Astrocyte (in vitro differentiated cells and primary cell): ENCODE measurements at regions not wholly inside any gene's neighbourhood (a gene's known extent, or its start where the extent isn't known, plus 50 kb on each side); places are given as distances from the start of the nearest gene placed in this dataset.

ENCODE experiments used
- DNase-seq: peaks from one replicate; pipeline ENCODE4 v3.0.0-alpha.2; 2010; ENCODE audit warnings: low read depth
- FAIRE-seq: peaks from 2 replicates; lab custom pipeline; 2011; peaks lifted over from hg19 to GRCh38; lab: Jason Lieb, UNC
- H2AFZ ChIP-seq: 2 replicates; pipeline ENCODE4 v1.6.0; 2012; ENCODE audit warnings: low read depth, low read length, inconsistent platforms
- H3K27ac ChIP-seq: 2 replicates; pipeline ENCODE4 v1.5.1; 2011; ENCODE audit warnings: low read depth, low read length, inconsistent platforms
- H3K27me3 ChIP-seq: 2 replicates; pipeline ENCODE4 v1.6.0; 2011; ENCODE audit warnings: low read length, inconsistent platforms; ENCODE audit not compliant: insufficient read depth
- H3K36me3 ChIP-seq: 2 replicates; pipeline ENCODE4 v1.5.1; 2011; ENCODE audit warnings: low read length, inconsistent platforms; ENCODE audit not compliant: insufficient read depth
- H3K4me1 ChIP-seq: 2 replicates; pipeline ENCODE4 v1.5.1; 2011; ENCODE audit warnings: low read length, inconsistent platforms; ENCODE audit not compliant: insufficient read depth
- H3K4me2 ChIP-seq: 2 replicates; pipeline ENCODE4 v1.6.0; 2012; ENCODE audit warnings: low read length, inconsistent platforms
- H3K4me3 ChIP-seq: 2 replicates; pipeline ENCODE4 v1.5.1; 2011; ENCODE audit warnings: low read depth, mild to moderate bottlenecking, low read length, inconsistent platforms; ENCODE audit not compliant: insufficient read depth
- H3K79me2 ChIP-seq: 2 replicates; pipeline ENCODE4 v1.6.0; 2012; ENCODE audit warnings: mild to moderate bottlenecking, low read length, inconsistent platforms; ENCODE audit not compliant: insufficient read depth
- H3K9ac ChIP-seq: 2 replicates; pipeline ENCODE4 v1.6.0; 2012; ENCODE audit warnings: mild to moderate bottlenecking, low read length, inconsistent platforms
- H3K9me3 ChIP-seq: 2 replicates; pipeline ENCODE4 v1.5.1; 2012; ENCODE audit warnings: low read depth, mild to moderate bottlenecking, low read length, inconsistent platforms; ENCODE audit not compliant: insufficient read depth
- H4K20me1 ChIP-seq: 2 replicates; pipeline ENCODE4 v1.6.0; 2012; ENCODE audit warnings: low read length, inconsistent platforms; ENCODE audit not compliant: insufficient read depth
- H3K27ac Mint-ChIP-seq: one replicate; pipeline ENCODE4 v1.8.0; 2021; ENCODE audit warnings: mild to moderate bottlenecking, mixed read lengths; ENCODE audit not compliant: unreplicated experiment
- H3K27me3 Mint-ChIP-seq: one replicate; pipeline ENCODE4 v1.8.0; 2021; ENCODE audit warnings: low read depth, mixed read lengths; ENCODE audit not compliant: unreplicated experiment
- H3K36me3 Mint-ChIP-seq: one replicate; pipeline ENCODE4 v1.8.0; 2021; ENCODE audit warnings: low read depth, mixed read lengths; ENCODE audit not compliant: unreplicated experiment
- H3K4me1 Mint-ChIP-seq: one replicate; pipeline ENCODE4 v1.8.0; 2021; ENCODE audit warnings: low read depth, mixed read lengths; ENCODE audit not compliant: unreplicated experiment
- H3K4me3 Mint-ChIP-seq: one replicate; pipeline ENCODE4 v1.8.0; 2021; ENCODE audit warnings: mild to moderate bottlenecking, moderate library complexity, mixed read lengths; ENCODE audit not compliant: unreplicated experiment
- H3K9me3 Mint-ChIP-seq: one replicate; pipeline ENCODE4 v1.8.0; 2021; ENCODE audit warnings: mild to moderate bottlenecking, mixed read lengths; ENCODE audit not compliant: unreplicated experiment
- CTCF ChIP-seq: IDR thresholded peaks from 2 replicates; pipeline ENCODE4 v1.5.1; 2011; ENCODE audit warnings: low read depth, mild to moderate bottlenecking, inconsistent platforms, low read length, moderate library complexity; ENCODE audit not compliant: insufficient read depth
- EZH2 ChIP-seq: IDR thresholded peaks from 2 replicates; pipeline ENCODE4 v1.6.1; 2012; ENCODE audit warnings: mild to moderate bottlenecking, low read length, inconsistent platforms; ENCODE audit not compliant: insufficient read depth

DNA sequence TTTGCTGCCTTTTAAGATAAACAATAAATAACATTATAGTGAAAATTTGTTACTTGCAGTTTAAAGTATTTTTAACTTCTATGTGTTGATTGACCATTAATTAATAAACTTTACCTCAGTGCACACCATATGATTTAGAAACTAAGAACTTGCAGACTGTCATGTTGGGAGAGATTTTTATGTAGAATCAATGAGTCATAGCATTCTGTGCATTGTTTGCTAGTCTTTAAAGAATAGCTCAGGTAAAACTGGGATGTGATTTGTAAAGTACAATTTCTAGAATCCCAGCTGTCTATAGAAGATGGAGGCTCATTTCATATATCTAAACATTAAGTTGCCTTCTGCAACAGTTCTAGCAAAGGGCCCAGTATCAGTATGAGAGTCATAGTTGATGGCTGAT lies 199.6 kb upstream of the SEMA3A start:
- no peak overlapping the region for H2AFZ ChIP-seq
- H3K4me3 ChIP-seq = no peak overlapping the region
- no peaks in the 10 kb centered on the region for H3K4me1 ChIP-seq
- peak; percentile 6 for DNase-seq
- no peaks in the 10 kb centered on the region for H4K20me1 ChIP-seq
- H3K4me2 ChIP-seq = no peak overlapping the region
- no peak for TF ChIP-seq EZH2
- TF ChIP-seq CTCF = no peak
- Mint-ChIP-seq H3K27me3 (no peaks in the 10 kb centered on the region), H3K4me1 (peaks cover 4% of the 10 kb centered on the region), H3K36me3 (no peaks in the 10 kb centered on the region), H3K4me3 (no peak overlapping the region), H3K9me3 (no peaks in the 10 kb centered on the region), H3K27ac (no peak overlapping the region)
- FAIRE-seq = no peak
- H3K9ac ChIP-seq = no peak overlapping the region
- no peaks in the 10 kb centered on the region for H3K79me2 ChIP-seq
- H3K27me3 ChIP-seq = no peaks in the 10 kb centered on the region
- no peaks in the 10 kb centered on the region for H3K36me3 ChIP-seq
- no peaks in the 10 kb centered on the region for H3K9me3 ChIP-seq
- no peak overlapping the region for H3K27ac ChIP-seq

- DNase-seq (peak; percentile 49), FAIRE-seq (no peak)
- Histone ChIP-seq H3K4me3 (no peak overlapping the region), H4K20me1 (no peaks in the 10 kb centered on the region), H3K79me2 (no peaks in the 10 kb centered on the region), H3K36me3 (no peaks in the 10 kb centered on the region), H3K9me3 (no peaks in the 10 kb centered on the region), H3K4me1 (no peaks in the 10 kb centered on the region), H3K4me2 (no peak overlapping the region), H3K27me3 (no peaks in the 10 kb centered on the region), H3K9ac (no peak overlapping the region), H2AFZ (no peak overlapping the region), H3K27ac (no peak overlapping the region)
- H3K4me1 Mint-ChIP-seq = peaks cover 4% of the 10 kb centered on the region
- no peaks in the 10 kb centered on the region for H3K27me3 Mint-ChIP-seq
- no peak overlapping the region for H3K27ac Mint-ChIP-seq
- H3K36me3 Mint-ChIP-seq = no peaks in the 10 kb centered on the region
- no peak for TF ChIP-seq EZH2
- no peak for TF ChIP-seq CTCF
- no peak overlapping the region for H3K4me3 Mint-ChIP-seq
- no peaks in the 10 kb centered on the region for H3K9me3 Mint-ChIP-seq
Observed at GRCh38 chr7:84393786-84394185, 199.2 kb upstream of the SEMA3A start.

DNA sequence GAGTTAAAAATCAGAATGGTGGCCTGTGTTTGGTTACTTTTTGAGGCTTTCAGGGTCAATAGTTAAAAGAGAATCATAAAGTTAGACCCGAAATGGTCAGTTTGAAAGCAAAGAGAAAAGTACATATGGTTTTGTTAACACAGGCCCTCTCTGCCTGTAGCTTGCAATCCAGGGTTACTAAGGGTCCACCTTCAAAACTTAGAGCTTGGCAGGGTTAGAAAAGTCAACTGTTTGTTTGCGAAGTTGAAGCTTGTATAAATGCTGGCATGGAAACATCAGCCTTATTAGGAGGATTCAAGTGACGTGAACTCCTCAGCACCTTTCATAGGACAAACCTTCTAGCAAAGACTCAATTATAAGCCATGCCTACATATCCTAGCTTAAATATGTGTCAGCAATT lies 196.3 kb upstream of the SEMA3A start:
- Mint-ChIP-seq H3K4me1 (peaks cover 4% of the 10 kb centered on the region), H3K27ac (no peak overlapping the region), H3K9me3 (no peaks in the 10 kb centered on the region), H3K4me3 (no peak overlapping the region), H3K27me3 (no peaks in the 10 kb centered on the region), H3K36me3 (no peaks in the 10 kb centered on the region)
- H2AFZ ChIP-seq = no peak overlapping the region
- H3K4me3 ChIP-seq = no peak overlapping the region
- H3K79me2 ChIP-seq = no peaks in the 10 kb centered on the region
- H3K36me3 ChIP-seq = no peaks in the 10 kb centered on the region
- no peak overlapping the region for H3K9ac ChIP-seq
- FAIRE-seq = peak; percentile 32
- H3K9me3 ChIP-seq = no peaks in the 10 kb centered on the region
- DNase-seq = no peak
- TF ChIP-seq EZH2 (no peak), CTCF (no peak)
- no peaks in the 10 kb centered on the region for H3K27me3 ChIP-seq
- H3K4me2 ChIP-seq = no peak overlapping the region
- no peaks in the 10 kb centered on the region for H3K4me1 ChIP-seq
- no peak overlapping the region for H3K27ac ChIP-seq
- H4K20me1 ChIP-seq = no peaks in the 10 kb centered on the region
